Astrocyte of the cerebellum (primary cell): ENCODE measurements at regions not wholly inside any gene's neighbourhood (a gene's known extent, or its start where the extent isn't known, plus 50 kb on each side); places are given as distances from the start of the nearest gene placed in this dataset.

Experiments
- DNase-seq: peaks from one replicate; pipeline ENCODE4 v3.0.0-alpha.2; 2011; ENCODE audit warnings: low read depth
- H3K4me3 ChIP-seq: 2 replicates; pipeline ENCODE4 v1.5.1; 2011; ENCODE audit warnings: mild to moderate bottlenecking, low read depth, low read length, moderate library complexity
- in situ Hi-C: cut with HindIII; loops from 2 replicates; pipeline ENCODE4 v1.10.0; 2017; ENCODE audit warnings: low sequenced_read_pairs
- TF ChIP-seq, protein P1 (sequence below): IDR thresholded peaks from 2 replicates; pipeline ENCODE4 v1.5.1; 2012; ENCODE audit warnings: low read length, low read depth, moderate library complexity, mild to moderate bottlenecking; ENCODE audit errors: missing control alignments

- DNase-seq, result no peak
- in situ Hi-C loops, result no loop called here
- TF ChIP-seq, protein P1, sequence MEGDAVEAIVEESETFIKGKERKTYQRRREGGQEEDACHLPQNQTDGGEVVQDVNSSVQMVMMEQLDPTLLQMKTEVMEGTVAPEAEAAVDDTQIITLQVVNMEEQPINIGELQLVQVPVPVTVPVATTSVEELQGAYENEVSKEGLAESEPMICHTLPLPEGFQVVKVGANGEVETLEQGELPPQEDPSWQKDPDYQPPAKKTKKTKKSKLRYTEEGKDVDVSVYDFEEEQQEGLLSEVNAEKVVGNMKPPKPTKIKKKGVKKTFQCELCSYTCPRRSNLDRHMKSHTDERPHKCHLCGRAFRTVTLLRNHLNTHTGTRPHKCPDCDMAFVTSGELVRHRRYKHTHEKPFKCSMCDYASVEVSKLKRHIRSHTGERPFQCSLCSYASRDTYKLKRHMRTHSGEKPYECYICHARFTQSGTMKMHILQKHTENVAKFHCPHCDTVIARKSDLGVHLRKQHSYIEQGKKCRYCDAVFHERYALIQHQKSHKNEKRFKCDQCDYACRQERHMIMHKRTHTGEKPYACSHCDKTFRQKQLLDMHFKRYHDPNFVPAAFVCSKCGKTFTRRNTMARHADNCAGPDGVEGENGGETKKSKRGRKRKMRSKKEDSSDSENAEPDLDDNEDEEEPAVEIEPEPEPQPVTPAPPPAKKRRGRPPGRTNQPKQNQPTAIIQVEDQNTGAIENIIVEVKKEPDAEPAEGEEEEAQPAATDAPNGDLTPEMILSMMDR, result no peak
- no peak overlapping the region for H3K4me3 ChIP-seq
Observed at GRCh38 chr5:72036951-72037350, 70.3 kb upstream of the MAP1B start.

DNA sequence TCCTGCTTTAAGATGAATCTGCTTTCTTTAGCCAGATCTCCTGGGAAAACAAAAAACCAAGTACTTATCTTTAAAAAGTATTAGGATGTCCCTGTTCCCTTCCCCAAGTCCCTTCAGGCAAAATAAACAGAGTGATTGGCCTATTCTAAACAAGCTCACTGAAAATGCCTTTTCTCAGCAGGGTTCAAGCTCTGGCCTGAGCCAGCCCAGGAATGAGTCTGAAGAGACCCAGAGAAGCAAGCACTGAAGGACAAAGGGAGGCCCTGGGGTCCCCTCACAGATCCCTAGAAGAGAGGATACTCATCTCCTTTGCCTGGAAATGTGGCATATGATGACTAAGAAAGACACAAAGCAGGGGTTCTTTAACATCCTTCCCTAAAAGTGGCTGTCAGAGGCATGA, 66.8 kb upstream of the MAP1B start:
- no peak overlapping the region for H3K4me3 ChIP-seq
- in situ Hi-C loops, result no loop called here

DNA sequence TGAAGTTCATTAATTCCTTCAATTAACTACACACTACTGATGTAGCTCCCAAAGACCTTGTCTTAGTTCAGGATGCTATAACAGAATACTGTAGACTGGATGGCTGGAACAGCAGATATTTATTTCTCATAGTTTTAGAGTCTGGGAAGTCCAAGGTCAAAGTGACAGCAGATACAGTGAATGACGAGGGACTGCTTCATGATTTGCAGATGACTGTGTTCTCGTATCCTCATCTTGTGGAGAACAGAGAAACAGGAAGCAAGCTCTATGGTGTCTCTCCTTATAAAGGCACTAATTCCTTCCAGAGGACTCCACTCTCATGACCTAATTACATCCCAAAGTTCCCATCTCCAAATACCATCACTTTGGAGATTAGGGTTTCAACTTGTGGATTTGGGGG, 65.6 kb upstream of the MAP1B start:
- no peak for DNase-seq
- in situ Hi-C loops, result no loop called here

More for the DNA sequence above, 66.8 kb upstream of the MAP1B start:
- TF ChIP-seq, protein P1, result no peak
- no peak for DNase-seq

DNA sequence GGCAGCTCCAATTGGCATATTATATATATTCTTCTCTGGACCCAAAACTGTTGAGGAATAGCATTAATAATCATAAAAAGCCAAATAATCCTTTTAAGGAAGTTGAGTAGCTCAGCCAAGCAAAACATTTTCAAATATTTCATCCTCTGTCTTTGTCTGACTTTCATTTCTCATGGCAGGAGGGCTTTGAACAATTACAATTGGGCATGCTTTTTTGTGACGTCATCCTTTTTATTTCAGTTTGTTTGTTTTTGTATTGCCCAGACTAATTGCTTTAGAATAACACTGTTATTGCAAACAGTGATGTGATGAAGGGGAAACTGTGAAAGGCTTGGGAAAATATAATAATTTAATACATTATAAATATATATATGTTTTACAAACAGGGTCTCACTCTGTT, 65.2 kb upstream of the MAP1B start:
- DNase-seq, result no peak
- no peak overlapping the region for H3K4me3 ChIP-seq
- in situ Hi-C loops, result no loop called here
- TF ChIP-seq, protein P1, result no peak

More for the DNA sequence above, 65.6 kb upstream of the MAP1B start:
- H3K4me3 ChIP-seq, result no peak overlapping the region
- TF ChIP-seq, protein P1, result no peak

DNA sequence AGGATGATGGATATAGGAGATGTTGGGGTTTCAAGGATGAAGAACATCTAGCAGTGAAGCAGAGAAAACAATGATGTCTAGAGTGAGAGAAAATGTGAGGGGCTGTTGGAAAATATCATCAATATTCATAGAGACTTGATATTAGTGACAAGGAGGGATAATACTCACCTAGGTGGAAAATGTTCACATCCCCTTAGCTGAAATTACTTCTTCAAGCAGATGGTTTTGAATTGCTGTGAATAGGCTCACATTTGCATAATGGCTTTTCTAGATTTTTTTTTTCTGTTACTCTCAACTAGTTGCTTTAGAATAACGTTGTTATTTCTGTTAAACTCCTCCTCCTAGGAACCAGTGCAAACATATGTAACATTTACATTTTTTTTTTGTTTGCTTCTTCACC, 61.6 kb upstream of the MAP1B start:
- H3K4me3 ChIP-seq, result no peak overlapping the region
- TF ChIP-seq, protein P1, result no peak
- DNase-seq, result no peak
- in situ Hi-C loops, result no loop called here

DNA sequence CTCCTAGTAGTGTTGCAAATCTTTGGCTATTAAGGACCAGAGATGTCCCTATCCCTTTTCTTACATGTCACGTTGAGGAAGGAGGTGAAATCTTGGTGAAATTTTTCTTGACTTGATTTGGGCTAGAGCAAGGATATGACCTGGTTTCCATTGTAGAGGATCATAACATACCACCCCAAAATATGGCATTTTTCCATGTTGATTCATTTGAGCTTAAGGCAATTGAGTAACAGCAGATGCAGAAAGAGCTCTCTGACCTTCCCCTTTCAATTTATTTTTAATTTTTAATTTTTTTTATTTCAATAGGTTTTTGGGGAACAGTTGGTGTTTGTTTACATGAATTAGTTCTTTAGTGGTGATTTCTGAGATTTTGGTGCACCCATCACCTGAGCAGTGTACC, 61.2 kb upstream of the MAP1B start:
- TF ChIP-seq, protein P1, result no peak
- in situ Hi-C loops, result no loop called here
- H3K4me3 ChIP-seq, result no peak overlapping the region
- DNase-seq, result no peak

DNA sequence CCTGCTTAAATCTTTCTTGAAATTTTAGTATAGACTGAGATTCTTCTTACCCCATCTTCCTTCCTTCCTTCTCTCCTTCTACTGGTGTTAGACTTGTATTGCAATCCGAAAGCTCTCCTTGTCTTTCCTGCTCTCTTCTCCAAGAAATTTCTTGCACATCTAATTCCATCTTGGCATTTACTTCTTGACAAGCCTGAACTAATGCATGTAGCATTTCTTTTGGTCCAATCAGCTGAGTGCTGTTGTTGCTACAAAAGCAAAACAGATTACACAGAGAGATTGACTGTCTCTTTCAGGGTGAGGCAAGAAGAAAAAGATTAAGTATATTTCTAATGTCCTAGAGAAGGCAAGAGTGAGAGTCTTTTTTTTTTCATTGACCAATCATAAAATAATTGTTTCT, 51.6 kb upstream of the MAP1B start:
- no peak for DNase-seq
- TF ChIP-seq, protein P1, result no peak
- no peak overlapping the region for H3K4me3 ChIP-seq
- in situ Hi-C loops, result no loop called here
